ENCODE measurements at regions not wholly inside any gene's neighbourhood (a gene's known extent, or its start where the extent isn't known, plus 50 kb on each side); places are given as distances from the start of the nearest gene placed in this dataset.

- DNase-seq = no peak
Measured at GRCh38 chr7:35498416-35498815, 196.5 kb downstream of the HERPUD2 start.

DNA sequence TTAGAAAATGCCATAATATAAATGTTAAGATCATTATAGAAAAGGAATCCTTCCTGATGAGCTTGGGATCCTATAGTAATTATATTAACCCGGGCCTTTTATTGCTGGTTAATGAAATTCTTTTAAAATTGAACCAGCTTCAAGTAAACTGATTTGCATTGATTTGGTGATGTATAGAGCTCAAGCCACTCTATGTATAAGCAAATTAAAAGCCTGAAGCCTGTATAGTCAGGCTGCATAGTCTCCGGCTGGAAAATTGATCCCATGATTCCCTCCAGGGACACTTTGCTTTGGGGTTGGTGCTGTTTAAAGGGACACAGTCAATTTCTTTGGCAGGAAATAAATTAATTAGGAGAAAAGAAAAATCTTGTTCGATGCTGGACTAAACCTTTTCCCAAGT lies 199.1 kb downstream of the HERPUD2 start:
- no peak for DNase-seq

DNA sequence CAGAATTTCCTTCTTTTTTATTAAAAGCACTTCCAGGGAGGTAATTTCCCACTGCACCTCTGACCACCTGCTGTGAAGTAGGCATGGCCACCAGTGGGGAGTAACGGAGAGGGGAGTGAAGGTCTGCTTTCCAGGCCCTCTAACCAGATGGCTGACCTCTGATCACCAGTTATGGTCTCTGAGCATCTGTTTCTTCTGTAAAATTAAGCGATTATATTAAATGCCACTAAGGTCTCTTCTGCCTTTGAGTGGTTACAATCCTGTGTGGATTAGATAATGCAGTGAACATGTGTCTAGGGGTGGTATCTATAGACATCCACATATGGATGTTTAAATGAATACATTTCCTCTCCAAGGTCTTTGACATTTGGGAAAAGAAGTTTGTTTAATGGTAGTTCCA lies 199.6 kb downstream of the HERPUD2 start:
- no peak for DNase-seq

GRCh38 chr7:35494407-35494806 lies 200.5 kb downstream of the HERPUD2 start:
- DNase-seq = no peak

GRCh38 chr7:35492451-35493175 lies 202.3 kb downstream of the HERPUD2 start:
- DNase-seq = no peak

- DNase-seq = no peak
Measured at GRCh38 chr7:35491233-35491632, 203.7 kb downstream of the HERPUD2 start.

GRCh38 chr7:35487841-35488240 lies 207.1 kb downstream of the HERPUD2 start:
- DNase-seq = no peak

DNA sequence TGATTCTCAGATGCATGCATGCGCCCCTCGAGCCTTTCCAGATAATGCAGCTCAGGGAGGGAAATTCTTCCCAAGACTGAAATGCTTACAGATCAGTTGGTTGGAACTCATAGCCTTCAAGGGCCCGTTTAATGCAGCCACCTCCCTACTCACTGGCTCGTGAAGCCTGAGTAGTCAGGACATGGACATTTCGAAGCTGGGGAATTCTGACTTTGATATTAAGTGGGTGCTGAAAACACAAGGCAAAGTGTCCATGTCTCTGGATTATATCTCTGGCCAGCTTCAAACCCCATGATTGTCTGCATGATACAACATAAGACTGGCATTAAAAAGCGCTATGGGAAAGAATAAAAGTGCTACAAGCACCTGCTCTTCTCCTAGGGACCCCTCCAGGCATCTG lies 207.5 kb downstream of the HERPUD2 start:
- no peak for DNase-seq

GRCh38 chr7:35485436-35485835 lies 209.5 kb downstream of the HERPUD2 start:
- DNase-seq = no peak

DNA sequence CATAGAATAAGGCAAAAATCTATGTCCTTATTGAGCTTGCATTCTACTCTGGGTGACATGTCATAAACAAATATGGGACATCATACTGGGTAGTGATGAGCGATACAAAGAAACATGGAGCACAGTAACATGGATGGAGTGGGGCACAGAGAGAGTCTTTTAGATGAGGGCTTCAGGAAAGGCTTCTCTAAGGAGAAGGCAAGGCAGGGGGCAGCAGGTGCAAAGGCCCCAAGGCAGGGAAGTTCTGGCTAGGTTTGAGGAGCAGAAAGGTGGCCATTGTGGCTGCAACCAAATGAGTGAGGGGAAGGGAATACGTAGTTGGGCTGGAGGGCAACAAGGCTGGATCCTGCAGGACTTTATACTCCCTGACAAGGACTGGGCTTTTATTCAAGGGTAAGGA lies 211.4 kb downstream of the HERPUD2 start:
- DNase-seq = no peak

DNA sequence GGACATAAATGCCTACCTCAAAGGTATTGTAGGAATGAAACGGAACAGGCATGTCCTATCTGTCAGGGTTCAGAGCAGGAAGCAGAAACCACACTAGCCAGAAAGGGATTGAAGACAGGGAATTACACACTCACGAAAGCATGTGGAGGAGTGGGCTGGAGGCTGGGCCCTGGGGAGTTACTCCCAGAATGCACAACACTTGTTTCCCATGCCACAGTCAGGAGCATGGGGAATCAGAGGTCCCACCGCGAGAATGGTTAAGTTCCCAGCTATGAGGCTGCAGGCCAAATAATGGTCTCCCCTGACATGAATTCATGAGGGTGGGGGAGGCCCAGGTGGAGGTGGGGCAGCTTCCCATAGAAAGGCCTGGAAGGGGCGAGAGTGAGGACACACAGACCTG lies 212.7 kb downstream of the HERPUD2 start:
- DNase-seq = no peak

DNA sequence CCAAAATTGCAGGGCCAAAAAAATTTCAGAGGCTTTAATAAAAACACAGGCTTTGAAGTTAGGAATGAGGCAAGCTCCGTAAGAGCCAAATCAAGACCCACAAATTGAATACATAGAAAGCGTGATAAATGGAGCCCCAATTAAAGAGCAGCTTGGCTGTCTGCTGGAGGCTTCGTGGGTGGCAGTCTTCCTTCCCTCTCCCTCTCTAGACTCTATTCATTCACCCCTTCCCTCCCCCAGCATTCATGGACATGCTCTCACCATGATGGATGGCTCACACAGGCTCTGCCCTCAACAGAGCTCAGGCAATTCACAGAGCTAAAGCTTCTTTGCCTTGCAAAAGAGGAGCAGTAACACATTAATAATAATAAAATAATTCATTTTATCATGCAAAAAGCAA lies 214.1 kb downstream of the HERPUD2 start:
- DNase-seq = no peak

- DNase-seq = no peak
Measured at GRCh38 chr7:35477609-35478008, 217.3 kb downstream of the HERPUD2 start.

GRCh38 chr7:35474100-35474499 lies 220.2 kb upstream of the TBX20 start:
- no peak for DNase-seq

GRCh38 chr7:35468606-35469005 lies 214.7 kb upstream of the TBX20 start:
- DNase-seq = no peak

GRCh38 chr7:35467456-35467978 lies 213.6 kb upstream of the TBX20 start:
- no peak for DNase-seq

DNA sequence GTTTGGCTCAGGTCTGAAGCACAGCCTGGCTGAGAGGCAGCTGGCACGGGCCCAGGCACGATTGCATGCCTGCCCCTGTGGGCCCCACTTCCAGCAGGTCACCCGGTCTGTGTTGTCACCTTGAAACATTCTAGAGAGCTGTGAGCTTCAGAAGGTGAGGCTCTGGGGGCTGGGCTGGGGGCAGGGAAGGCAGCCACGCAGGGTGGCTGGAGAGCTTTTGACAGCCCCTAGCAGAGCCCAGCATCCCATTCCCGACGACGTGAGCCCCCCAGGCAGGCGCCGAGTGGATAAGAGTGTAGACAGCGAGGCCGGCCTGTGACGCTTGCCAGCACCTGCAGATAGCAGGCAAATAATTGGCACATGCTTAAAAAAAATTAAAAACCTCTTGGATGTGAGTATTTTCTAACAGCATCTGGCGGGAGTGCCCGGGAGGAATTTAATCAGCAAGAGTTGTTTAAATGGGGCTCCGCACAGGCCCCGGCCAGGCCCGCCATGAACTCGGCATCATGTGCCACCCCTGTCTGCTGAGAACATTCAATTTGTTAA lies 212.0 kb upstream of the TBX20 start:
- no peak for DNase-seq

DNA sequence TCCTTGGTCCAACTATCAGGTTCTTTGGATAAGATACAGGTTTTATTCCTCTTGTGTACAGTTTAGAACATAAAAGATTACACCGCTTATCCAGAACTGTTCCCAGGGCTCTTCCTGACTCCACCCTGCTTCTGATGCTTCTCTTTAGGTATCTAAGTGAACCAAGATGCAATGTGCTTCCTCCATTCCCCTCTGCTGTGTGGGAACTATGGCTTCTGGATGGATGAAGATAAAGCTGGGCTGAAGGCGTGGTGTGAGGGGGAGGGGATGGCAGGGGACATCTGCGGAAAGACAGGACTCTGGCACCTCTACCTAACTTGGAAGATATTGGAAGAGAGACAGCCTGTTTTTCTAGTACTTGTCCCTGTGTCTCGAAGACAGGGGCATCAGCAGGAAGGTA lies 209.9 kb upstream of the TBX20 start:
- no peak for DNase-seq

- DNase-seq = no peak
Measured at GRCh38 chr7:35463176-35463700, 209.3 kb upstream of the TBX20 start.

GRCh38 chr7:35454575-35455385 lies 200.9 kb upstream of the TBX20 start:
- no peak for DNase-seq

GRCh38 chr7:35450456-35451214 lies 196.7 kb upstream of the TBX20 start:
- DNase-seq = no peak

DNA sequence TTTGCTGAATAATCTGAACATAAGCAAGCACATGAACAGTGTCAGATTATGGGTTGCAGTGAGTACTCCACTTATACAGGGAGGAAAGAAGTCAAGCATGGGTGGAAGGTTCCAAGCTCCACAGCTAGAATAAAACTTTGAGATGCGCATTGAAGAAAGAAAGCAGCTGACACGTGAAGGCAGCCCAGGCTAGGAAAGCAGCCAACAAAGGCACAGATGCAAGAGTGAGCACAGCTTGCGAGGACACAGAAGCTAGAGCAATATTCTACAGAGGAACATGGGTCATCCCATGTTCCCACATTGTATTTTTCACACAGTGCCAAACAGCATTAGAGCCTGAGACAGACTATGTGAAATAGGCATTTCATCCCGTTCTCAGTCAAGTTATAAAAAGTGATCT lies 194.6 kb upstream of the TBX20 start:
- no peak for DNase-seq

- DNase-seq = no peak
Measured at GRCh38 chr7:35446091-35446490, 192.2 kb upstream of the TBX20 start.

Data from activated CD4-positive, alpha-beta T cell treated with anti-CD3 and anti-CD28 coated beads, Interleukin-2, amount 50 U/mL, for 4 hours (primary cell).